ENCODE measurements at regions not wholly inside any gene's neighbourhood (a gene's known extent, or its start where the extent isn't known, plus 50 kb on each side); places are given as distances from the start of the nearest gene placed in this dataset.
"Not testable (repeated sequence)": the region's sequence is repeated elsewhere in the genome, so short reads cannot be mapped to it uniquely, and the experiment has no call there.

- intact Hi-C loops (cut with DNase I; ENCODE audit: low total_unique reads) = no loop called here
- H3K36me3 ChIP-seq = no peaks in the 10 kb centered on the region
- WGBS, 5 donors = 71 to 80% (median 75%) methylated on average over 11 of the region's 11 CpGs
- H3K27ac ChIP-seq = no peak overlapping the region
- H3K4me3 ChIP-seq = no peak overlapping the region
- TF ChIP-seq CTCF (IDR thresholded peaks at IDR 0.05) = no peak
- no peak for TF ChIP-seq EP300 (IDR thresholded peaks at IDR 0.05)
- no peak for TF ChIP-seq POLR2A (IDR thresholded peaks at IDR 0.05)
- TF ChIP-seq POLR2AphosphoS5 (IDR thresholded peaks at IDR 0.05) = no peak
- peaks cover 0 to 8% (median 3%) of the 10 kb centered on the region in 4 donors for H3K9me3 ChIP-seq
- H3K4me1 ChIP-seq = no peaks in the 10 kb centered on the region
- peaks cover 0 to 56% (median 0%) of the 10 kb centered on the region in 3 donors for H3K27me3 ChIP-seq
- no peak for DNase-seq
These were observed 97.9 kb upstream of the LRPAP1 start for GRCh38 chr4:3630136-3630597.

- intact Hi-C loops (cut with DNase I; ENCODE audit: low total_unique reads) = no loop called here
- Histone ChIP-seq H3K27me3 (peaks cover 0 to 53% (median 3%) of the 10 kb centered on the region in 3 donors), H3K4me3 (no peak overlapping the region), H3K27ac (no peak overlapping the region), H3K9me3 (peaks cover 0 to 8% (median 3%) of the 10 kb centered on the region in 4 donors), H3K4me1 (no peaks in the 10 kb centered on the region), H3K36me3 (no peaks in the 10 kb centered on the region)
- 81 to 97% (median 93%) methylated on average over 7 to 12 of the region's 12 CpGs for WGBS, 5 donors
- DNase-seq = no peak
- TF ChIP-seq POLR2A (IDR thresholded peaks at IDR 0.05) = no peak
- no peak for TF ChIP-seq POLR2AphosphoS5 (IDR thresholded peaks at IDR 0.05)
- TF ChIP-seq CTCF (IDR thresholded peaks at IDR 0.05) = no peak
- no peak for TF ChIP-seq EP300 (IDR thresholded peaks at IDR 0.05)
These were observed 97.4 kb upstream of the LRPAP1 start for GRCh38 chr4:3629665-3630064.

DNA sequence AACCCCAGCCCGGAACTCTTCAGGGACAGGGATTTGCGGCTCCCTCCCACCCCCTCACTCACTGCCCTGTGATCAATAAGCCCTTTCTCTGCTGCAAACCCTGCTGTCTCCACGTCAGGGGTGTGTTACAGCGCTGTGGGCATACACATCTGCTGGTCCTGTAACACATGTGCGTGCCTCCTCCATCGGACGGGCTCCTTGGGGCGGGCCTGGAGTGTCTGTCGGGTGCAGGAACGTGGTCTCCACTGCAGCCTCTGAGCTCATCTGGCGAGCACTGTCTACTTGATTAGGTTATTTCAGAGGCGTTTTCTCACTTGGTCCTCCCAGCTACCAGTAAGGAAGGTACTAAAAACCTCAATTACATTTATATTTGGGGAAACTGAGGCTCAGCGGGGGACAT is 97.0 kb upstream of the LRPAP1 start:
- H3K36me3 ChIP-seq; H3K4me3 ChIP-seq; H3K4me1 ChIP-seq; DNase-seq; intact Hi-C loops (cut with DNase I; ENCODE audit: low total_unique reads); H3K9me3 ChIP-seq; H3K27ac ChIP-seq: not testable (repeated sequence)
- peaks cover 0 to 53% (median 4%) of the 10 kb centered on the region in 3 donors for H3K27me3 ChIP-seq
- 85 to 97% (median 91%) methylated on average over 8 to 13 of the region's 13 CpGs for WGBS, 5 donors

DNA sequence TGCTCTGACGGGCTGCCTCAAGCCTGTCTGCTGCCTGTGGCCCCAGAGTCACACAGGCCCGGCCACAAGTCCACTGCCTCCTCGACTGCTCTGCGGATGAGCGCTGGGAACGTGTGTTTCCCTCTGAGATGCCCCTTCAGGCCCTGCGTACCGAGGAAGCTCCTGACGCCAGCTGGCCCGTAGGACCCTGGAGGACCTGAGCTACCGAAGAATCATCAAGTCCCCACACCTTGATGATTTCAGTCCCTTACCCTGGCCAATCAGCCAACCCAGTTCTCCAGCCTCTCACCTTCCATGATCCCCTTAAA is 96.6 kb upstream of the LRPAP1 start:
- Histone ChIP-seq H3K4me3 (no peak overlapping the region), H3K4me1 (no peaks in the 10 kb centered on the region), H3K9me3 (peaks cover 0 to 8% (median 3%) of the 10 kb centered on the region in 4 donors), H3K27me3 (peaks cover 0 to 57% (median 8%) of the 10 kb centered on the region in 3 donors), H3K27ac (no peak overlapping the region), H3K36me3 (no peaks in the 10 kb centered on the region)
- intact Hi-C loops (cut with DNase I; ENCODE audit: low total_unique reads) = no loop called here
- DNase-seq = no peak
- TF ChIP-seq CTCF (IDR thresholded peaks at IDR 0.05) = no peak
- WGBS, 5 donors = 83 to 92% (median 90%) methylated on average over 10 to 11 of the region's 11 CpGs

GRCh38 chr4:3627967-3628867 is 96.0 kb upstream of the LRPAP1 start:
- H3K27ac ChIP-seq; DNase-seq; intact Hi-C loops (cut with DNase I; ENCODE audit: low total_unique reads); H3K4me3 ChIP-seq; H3K36me3 ChIP-seq; H3K9me3 ChIP-seq; H3K4me1 ChIP-seq: not testable (repeated sequence)
- WGBS, 5 donors = 59 to 69% (median 64%) methylated on average over 13 to 27 of the region's 29 CpGs
- H3K27me3 ChIP-seq = peaks cover 0 to 63% (median 11%) of the 10 kb centered on the region in 3 donors

DNA sequence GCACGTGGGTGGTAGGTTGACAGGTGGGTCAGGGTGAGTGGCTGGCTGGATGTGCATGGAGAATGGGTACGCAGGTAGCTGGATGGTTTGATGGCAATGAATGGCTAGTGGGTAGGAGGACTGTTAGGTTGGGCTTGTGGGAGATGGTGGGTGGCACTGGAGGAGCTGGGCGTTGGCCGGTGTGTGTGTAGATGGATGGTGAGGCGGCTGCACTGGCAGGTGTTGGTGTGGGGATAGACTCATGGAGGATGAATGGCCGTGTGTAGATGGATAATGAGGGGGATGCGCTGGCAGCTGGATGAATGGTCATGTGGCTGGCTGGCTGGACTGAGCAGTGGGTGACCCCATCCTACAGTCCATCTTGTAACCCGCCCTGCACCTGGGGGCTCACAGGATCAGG is 95.2 kb upstream of the LRPAP1 start:
- H3K9me3 ChIP-seq; H3K4me3 ChIP-seq; H3K36me3 ChIP-seq; H3K27ac ChIP-seq; intact Hi-C loops (cut with DNase I; ENCODE audit: low total_unique reads); DNase-seq; H3K4me1 ChIP-seq: not testable (repeated sequence)
- 74 to 85% (median 83%) methylated on average over 7 to 8 of the region's 8 CpGs for WGBS, 5 donors
- H3K27me3 ChIP-seq = peaks cover 0 to 70% (median 11%) of the 10 kb centered on the region in 3 donors

GRCh38 chr4:3626131-3626884 is 94.1 kb upstream of the LRPAP1 start:
- H3K4me1 ChIP-seq; H3K9me3 ChIP-seq; intact Hi-C loops (cut with DNase I; ENCODE audit: low total_unique reads); DNase-seq; H3K36me3 ChIP-seq; H3K4me3 ChIP-seq; H3K27ac ChIP-seq: not testable (repeated sequence)
- peaks cover 0 to 76% (median 11%) of the 10 kb centered on the region in 3 donors for H3K27me3 ChIP-seq
- 70 to 74% (median 73%) methylated on average over 24 of the region's 24 CpGs for WGBS, 5 donors

- WGBS, 5 donors = 56 to 77% (median 63%) methylated on average over 8 of the region's 8 CpGs
- H3K9me3 ChIP-seq; H3K36me3 ChIP-seq; intact Hi-C loops (cut with DNase I; ENCODE audit: low total_unique reads); H3K27ac ChIP-seq; H3K4me1 ChIP-seq; DNase-seq; H3K4me3 ChIP-seq: not testable (repeated sequence)
- peaks cover 0 to 67% (median 11%) of the 10 kb centered on the region in 3 donors for H3K27me3 ChIP-seq
These were observed 93.2 kb upstream of the LRPAP1 start for GRCh38 chr4:3625286-3625875.

Measured in stomach (tissue), 8 donors.